Activated CD8-positive, alpha-beta memory T cell treated with anti-CD3 and anti-CD28 coated beads, Interleukin-2, amount 50 U/mL, for 48 hours (primary cell): ENCODE measurements at regions not wholly inside any gene's neighbourhood (a gene's known extent, or its start where the extent isn't known, plus 50 kb on each side); places are given as distances from the start of the nearest gene placed in this dataset.

Experiments used
- DNase-seq: peaks from one replicate; pipeline ENCODE4 v3.0.0-alpha.2; 2020

DNA sequence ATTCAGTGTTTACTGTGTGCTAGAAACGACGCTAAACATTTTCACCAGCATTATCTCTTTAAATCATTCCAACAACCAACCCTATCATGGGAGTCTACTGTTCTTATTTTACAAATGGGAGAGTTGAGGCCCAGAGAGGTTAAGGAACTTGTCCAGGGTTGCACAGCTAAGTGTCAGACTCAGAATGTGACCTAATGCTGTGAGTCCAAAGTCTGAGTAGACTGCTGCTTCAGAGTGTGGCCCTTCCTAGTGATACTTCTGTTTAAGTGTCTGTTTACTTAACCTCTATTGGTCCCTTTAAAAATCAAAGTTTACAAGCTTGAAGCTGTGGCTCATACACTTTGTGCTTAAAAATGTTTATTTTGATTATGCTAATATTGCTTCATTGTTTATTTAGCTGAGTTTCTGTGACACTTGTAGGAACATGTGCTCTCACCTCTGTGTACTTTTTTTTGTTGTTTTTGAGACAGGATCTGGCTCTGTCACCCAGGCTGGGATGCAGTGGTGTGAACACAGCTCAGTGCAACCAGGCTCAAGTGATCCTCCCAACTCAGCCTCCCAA, 84.4 kb upstream of the SYPL1 start:
- no peak for DNase-seq

- no peak for DNase-seq
Measured at GRCh38 chr7:106193661-106194060, 81.5 kb upstream of the SYPL1 start.

DNA sequence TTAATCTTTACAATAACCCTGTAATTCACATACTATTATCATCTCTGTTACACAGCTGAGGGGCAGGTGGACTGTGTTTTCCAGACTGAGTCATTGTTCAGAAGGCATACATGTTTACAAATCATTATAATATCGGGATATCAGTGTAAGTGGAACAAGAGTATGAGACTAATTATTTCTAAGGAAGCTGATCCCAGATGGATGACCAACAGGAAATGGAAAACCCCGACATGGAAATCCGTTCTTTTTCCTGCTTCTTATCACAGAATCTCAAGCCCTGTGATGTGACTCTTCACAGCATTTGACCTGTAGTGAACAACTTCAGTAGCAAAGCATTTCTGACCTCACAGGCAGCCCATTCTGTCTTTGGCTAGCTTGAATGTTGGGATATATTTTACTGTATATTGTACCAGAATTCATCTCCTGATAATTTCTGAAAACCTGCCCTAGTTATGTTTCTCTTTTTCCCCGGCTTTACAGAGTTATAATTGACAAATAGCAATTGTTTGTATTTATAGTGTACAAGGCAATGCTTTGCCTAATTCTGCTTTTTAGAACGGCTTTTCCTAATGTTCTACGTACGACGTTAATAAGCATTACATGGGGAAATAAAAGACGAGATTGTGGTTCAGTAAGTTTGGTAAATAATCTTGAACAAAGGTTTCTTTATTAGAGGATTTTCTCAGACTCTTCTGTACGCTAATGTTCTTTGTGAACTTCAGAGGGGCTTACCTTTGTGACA, 78.6 kb upstream of the SYPL1 start:
- DNase-seq = no peak

- DNase-seq = no peak
Measured at GRCh38 chr7:106187613-106188350, 75.7 kb upstream of the SYPL1 start.

DNA sequence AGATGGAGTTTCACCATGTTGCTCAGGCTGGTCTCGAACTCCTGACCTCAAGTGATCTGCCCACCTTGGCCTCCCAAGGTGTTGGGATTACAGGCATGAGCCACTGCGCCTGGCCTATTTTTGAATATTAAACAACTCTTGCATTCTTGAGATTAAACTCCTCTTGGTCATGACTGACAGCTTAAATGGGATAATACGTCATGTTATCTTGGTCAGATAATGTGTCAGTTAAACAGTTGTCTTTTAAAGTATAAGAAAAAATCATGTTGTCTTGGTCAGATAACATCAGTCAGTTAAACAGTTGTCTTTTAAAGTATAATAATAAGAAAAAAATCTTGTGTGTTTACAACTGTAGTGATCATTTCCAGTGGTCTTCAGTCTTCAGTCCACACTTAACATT, 73.6 kb upstream of the SYPL1 start:
- DNase-seq = no peak

DNA sequence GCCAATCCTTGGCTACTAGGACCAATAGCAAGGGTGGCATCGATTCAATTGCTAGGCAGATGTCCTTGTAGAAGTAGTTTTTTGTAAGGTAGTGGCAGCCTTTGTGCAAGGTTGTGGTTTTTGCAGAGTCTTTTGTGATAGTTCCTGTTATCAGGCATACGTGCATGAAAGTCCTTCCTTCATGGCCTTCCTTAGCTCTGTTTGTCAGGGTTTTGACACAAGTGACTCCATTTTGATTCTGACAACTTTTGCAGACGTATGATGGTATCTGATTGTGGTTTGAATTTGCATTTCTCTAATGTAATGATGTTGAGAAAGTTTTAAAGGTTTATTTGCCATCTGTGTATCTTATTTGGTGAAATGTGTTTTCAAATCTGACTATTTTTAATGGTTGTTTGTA, 71.8 kb upstream of the SYPL1 start:
- DNase-seq = no peak

DNA sequence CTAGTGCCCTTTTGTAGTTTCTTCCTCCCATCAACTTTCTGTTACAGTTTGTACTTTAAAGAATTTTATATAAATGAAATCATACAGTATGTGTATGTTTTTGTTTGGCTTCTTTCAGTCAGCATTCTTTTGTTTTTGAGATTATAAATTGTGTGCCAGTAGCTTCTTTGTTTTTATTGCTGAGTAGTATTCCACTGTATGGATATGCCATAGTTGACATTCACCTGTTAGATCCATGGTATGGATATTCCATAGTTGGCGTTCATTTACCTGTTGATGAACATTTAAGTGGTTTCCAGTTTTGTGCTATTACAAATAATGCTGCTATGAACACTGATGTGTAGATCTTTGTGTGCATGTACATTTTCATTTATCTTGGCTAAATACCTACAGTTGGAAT, 70.8 kb upstream of the SYPL1 start:
- no peak for DNase-seq

GRCh38 chr7:106181658-106182265, 69.7 kb upstream of the SYPL1 start:
- DNase-seq = no peak

DNA sequence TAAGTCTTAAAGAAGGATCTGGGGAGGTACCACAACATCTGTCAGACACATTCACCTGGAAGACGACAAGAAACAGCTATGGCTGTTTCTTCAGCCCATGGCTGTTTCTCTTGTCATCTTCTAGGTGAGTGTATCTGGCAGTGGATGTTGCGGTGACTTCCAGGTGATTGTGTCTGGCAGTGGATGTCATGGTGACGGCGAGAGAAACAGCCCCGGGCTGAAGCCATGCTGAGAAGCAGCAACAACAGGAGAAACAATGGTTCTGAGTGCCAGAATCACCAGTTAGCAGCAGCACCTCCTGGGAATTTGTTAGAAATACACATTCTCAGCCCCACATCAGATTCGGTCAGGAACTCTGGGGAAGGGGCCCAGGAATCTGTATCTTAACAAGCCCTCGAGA, 68.6 kb upstream of the SYPL1 start:
- DNase-seq = no peak

GRCh38 chr7:106179256-106179655, 67.1 kb upstream of the SYPL1 start:
- DNase-seq = no peak

GRCh38 chr7:106178593-106179134, 66.6 kb upstream of the SYPL1 start:
- DNase-seq = no peak

- no peak for DNase-seq
Measured at GRCh38 chr7:106177738-106178592, 65.9 kb upstream of the SYPL1 start.

DNA sequence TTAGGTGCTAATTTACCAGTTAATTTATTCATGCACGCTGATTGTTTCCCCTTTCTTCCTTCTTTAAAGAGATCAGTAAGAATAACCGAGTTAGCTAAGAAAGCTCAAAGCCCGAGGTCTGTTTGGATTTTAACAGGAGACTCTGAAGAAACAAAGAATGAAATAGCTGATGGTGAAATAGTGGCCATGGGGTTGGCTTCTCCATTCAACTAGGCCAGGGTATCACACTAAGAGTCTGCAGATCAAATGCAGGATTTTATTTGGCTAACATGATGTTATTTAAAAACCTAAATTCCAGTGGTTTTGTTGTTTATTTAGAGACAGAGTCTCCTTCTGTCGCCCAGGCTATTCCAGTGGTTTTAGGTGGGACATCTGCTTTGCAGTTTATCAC, 65.2 kb upstream of the SYPL1 start:
- DNase-seq = no peak

- DNase-seq = peak; percentile 86
Measured at GRCh38 chr7:106176414-106177299, 64.5 kb upstream of the SYPL1 start.

DNA sequence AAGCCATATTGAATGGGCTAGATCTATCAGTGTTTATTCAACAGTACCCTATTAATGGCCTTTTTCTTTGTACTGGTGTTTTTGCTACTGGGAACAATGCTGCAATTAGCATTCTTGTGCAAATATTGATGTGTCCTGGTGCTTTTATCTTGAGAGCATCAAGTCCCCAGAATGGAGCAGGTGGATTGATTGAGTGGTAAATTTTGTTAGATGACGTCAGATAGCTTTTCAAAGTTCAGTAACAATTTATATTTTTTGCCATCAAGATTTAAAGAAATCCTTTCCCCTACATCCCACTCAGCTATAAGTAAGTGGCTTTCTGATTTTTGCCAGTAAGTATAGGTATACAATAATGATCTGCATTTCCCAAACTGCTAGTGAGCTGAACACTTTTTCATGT, 63.4 kb upstream of the SYPL1 start:
- no peak for DNase-seq

DNA sequence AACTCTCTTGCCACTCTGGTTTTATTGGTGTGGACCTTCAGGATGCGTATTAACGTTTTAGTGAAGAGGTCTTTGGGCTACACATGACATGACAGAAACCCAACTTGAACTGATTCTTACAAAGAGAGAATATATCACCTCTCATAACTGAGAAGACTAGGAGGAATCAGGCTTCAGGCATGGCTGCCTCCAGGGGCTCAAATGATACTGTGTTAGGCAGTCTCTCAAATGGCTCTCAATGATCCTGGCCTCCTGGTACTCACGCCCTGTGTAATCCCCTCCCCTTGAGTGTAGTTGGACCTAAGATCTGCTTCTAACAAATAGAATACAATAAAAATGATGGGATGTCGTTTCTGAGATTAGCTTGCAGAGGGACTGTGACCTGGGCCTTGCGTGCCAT, 58.5 kb upstream of the SYPL1 start:
- DNase-seq = no peak

DNA sequence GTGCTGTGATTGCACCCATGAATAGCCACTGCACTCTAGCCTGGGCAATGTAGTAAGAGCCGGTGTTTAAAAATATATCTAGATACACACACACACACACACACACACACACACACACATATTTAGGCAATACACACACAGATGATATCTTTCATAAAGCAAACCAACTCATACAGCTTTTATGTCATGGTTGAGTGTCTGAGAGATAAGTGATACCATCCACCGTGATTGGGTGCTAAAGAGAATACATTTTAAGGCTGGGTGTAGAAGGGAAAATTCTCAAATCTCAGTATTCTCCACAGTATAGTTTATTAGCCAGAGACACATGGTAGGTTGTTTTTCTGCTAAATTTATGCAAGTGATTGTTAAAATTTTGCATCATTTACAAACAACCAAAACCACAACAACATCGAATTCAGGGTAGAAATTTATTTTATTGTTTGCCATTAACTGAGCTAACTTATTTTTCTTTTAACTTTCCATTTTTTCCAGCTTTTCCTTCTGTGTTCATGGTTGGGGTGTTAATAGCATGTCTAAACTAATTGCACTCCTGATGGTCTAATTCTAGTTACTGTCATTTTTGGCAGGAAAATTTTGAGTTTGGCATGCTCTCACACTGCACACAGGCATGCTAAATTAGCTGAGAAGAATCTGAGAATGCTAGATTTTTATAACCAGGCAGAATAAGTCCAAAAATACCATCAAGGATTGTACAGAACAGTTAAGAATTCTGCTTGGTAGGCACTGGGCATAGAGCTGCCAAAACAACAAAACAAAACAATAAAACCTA, 57.9 kb upstream of the SYPL1 start:
- DNase-seq = no peak

- no peak for DNase-seq
Measured at GRCh38 chr7:106167439-106168136, 55.5 kb upstream of the SYPL1 start.

- DNase-seq = no peak
Measured at GRCh38 chr7:106166651-106167342, 54.7 kb upstream of the SYPL1 start.
